CD14-positive monocyte (primary cell): ENCODE measurements at regions not wholly inside any gene's neighbourhood (a gene's known extent, or its start where the extent isn't known, plus 50 kb on each side); places are given as distances from the start of the nearest gene placed in this dataset.

Experiments used
- DNase-seq, 3 donors: peaks; one replicate each; pipeline ENCODE4 v3.0.0-alpha.2; 2011 to 2022
- H2AFZ ChIP-seq: 2 replicates; pipeline ENCODE4 v1.6.0; 2012; ENCODE audit warnings: mild to moderate bottlenecking, low read depth, low read length, inconsistent platforms; ENCODE audit not compliant: insufficient read depth, poor library complexity, severe bottlenecking
- H3K27ac ChIP-seq, 2 donors: 1 replicate in 1 of 2; 2 replicates in 1 of 2; pipeline ENCODE4 v1.5.1; 2012 to 2013; ENCODE audit warnings: low read length in 2 of 2, control low read depth in 1 of 2, inconsistent platforms in 1 of 2, low read depth in 1 of 2, mild to moderate bottlenecking in 1 of 2
- H3K27me3 ChIP-seq, 2 donors: one replicate each; pipeline versions ENCODE4 v1.6.0 to v1.6.1; 2011 to 2013; ENCODE audit warnings: low read length in 2 of 2; ENCODE audit not compliant: control insufficient read depth in 2 of 2, insufficient read depth in 2 of 2
- H3K36me3 ChIP-seq, 2 donors: replicated peaks in 1 of 2; 1 replicate in 1 of 2; 2 replicates in 1 of 2; pipeline versions ENCODE4 v1.5.1 to v1.6.1; 2012 to 2013; ENCODE audit warnings: low read length in 2 of 2, control low read depth in 1 of 2, inconsistent platforms in 1 of 2, mild to moderate bottlenecking in 1 of 2; ENCODE audit not compliant: insufficient read depth in 2 of 2, control insufficient read depth in 1 of 2
- H3K4me1 ChIP-seq, 2 donors: 1 replicate in 1 of 2; 2 replicates in 1 of 2; pipeline versions ENCODE4 v1.5.1 to v1.6.1; 2012 to 2013; ENCODE audit warnings: low read length in 2 of 2, control low read depth in 1 of 2, inconsistent platforms in 1 of 2, mild to moderate bottlenecking in 1 of 2, moderate library complexity in 1 of 2; ENCODE audit not compliant: insufficient read depth in 2 of 2, control insufficient read depth in 1 of 2
- H3K4me2 ChIP-seq: replicated peaks from 2 replicates; pipeline ENCODE3; 2012; ENCODE audit warnings: low read length, moderate library complexity, mild to moderate bottlenecking; ENCODE audit not compliant: poor library complexity, severe bottlenecking; ENCODE audit errors: extremely low read depth
- H3K4me3 ChIP-seq, 3 experiments: fragments of 200-600 bp in 1 of 3; sonication (generic) in 1 of 3; replicated peaks in 1 of 3; 1 replicate in 2 of 3; 2 replicates in 1 of 3; pipeline ENCODE4 v1.5.1; 2011 to 2013; ENCODE audit warnings: low read length in 3 of 3, mild to moderate bottlenecking in 3 of 3, control low read depth in 2 of 3, low read depth in 2 of 3, inconsistent platforms in 1 of 3, moderate library complexity in 1 of 3
- H3K79me2 ChIP-seq: 2 replicates; pipeline ENCODE4 v1.6.0; 2012; ENCODE audit warnings: mild to moderate bottlenecking, control low read depth, inconsistent platforms, low read length, moderate library complexity; ENCODE audit not compliant: insufficient read depth
- H3K9ac ChIP-seq: 2 replicates; pipeline ENCODE4 v1.6.0; 2017; ENCODE audit warnings: low read length, mild to moderate bottlenecking; ENCODE audit not compliant: insufficient read depth, poor library complexity, severe bottlenecking
- H3K9me3 ChIP-seq, 2 donors: replicated peaks in 1 of 2; 1 replicate in 1 of 2; 2 replicates in 1 of 2; pipeline versions ENCODE4 v1.5.1 to v1.6.1; 2012 to 2013; ENCODE audit warnings: low read length in 2 of 2, control low read depth in 1 of 2; ENCODE audit not compliant: control insufficient read depth in 1 of 2, insufficient read depth in 1 of 2
- H4K20me1 ChIP-seq: 2 replicates; pipeline ENCODE4 v1.6.0; 2012; ENCODE audit warnings: mild to moderate bottlenecking, low read length, control low read depth, moderate library complexity; ENCODE audit not compliant: insufficient read depth
- H3K27ac Mint-ChIP-seq, 7 donors: one replicate each; pipeline ENCODE4 v1.8.0; 2020; ENCODE audit warnings: mild to moderate bottlenecking in 7 of 7, mixed read lengths in 7 of 7, moderate library complexity in 6 of 7, inconsistent platforms in 2 of 7
- H3K27me3 Mint-ChIP-seq, 3 donors: one replicate each; pipeline ENCODE4 v1.8.0; 2021 to 2022; ENCODE audit warnings: low read depth in 3 of 3, mild to moderate bottlenecking in 3 of 3, mixed read lengths in 3 of 3, moderate library complexity in 3 of 3, inconsistent platforms in 1 of 3
- H3K36me3 Mint-ChIP-seq, 2 donors: one replicate each; pipeline ENCODE4 v1.8.0; 2020; ENCODE audit warnings: mixed read lengths in 2 of 2, inconsistent platforms in 1 of 2, mild to moderate bottlenecking in 1 of 2
- H3K4me1 Mint-ChIP-seq: one replicate; pipeline ENCODE4 v1.8.0; 2020; ENCODE audit warnings: mild to moderate bottlenecking, mixed read lengths
- H3K4me3 Mint-ChIP-seq, 2 donors: one replicate each; pipeline ENCODE4 v1.8.0; 2020; ENCODE audit warnings: mild to moderate bottlenecking in 2 of 2, mixed read lengths in 2 of 2, moderate library complexity in 1 of 2
- H3K9me3 Mint-ChIP-seq, 7 donors: one replicate each; pipeline ENCODE4 v1.8.0; 2020 to 2022; ENCODE audit warnings: mixed read lengths in 7 of 7, mild to moderate bottlenecking in 6 of 7, moderate library complexity in 6 of 7, inconsistent platforms in 2 of 7
- CTCF ChIP-seq: fragments of 200-600 bp; IDR thresholded peaks from one replicate; pipeline ENCODE4 v1.8.0; 2022; ENCODE audit warnings: antibody characterized with exemption, mild to moderate bottlenecking
- WGBS: methylation state at CpG from one replicate; pipeline ENCODE4 v1.1.5; 2013; ENCODE audit warnings: missing lambda C conversion rate; ENCODE audit not compliant: insufficient coverage; 5-methylcytosine and 5-hydroxymethylcytosine counted together
- intact Hi-C, 2 donors: fragments of 100-400 bp; cut with micrococcal nuclease; formaldehyde crosslinking; loops; one replicate each; pipeline versions ENCODE4 v1.15.0 to v1.15.1; 2023

- no CpG with 5 or more reads among the region's 3 CpGs for WGBS
- TF ChIP-seq CTCF, result no peak
- no peak overlapping the region for H3K4me3 Mint-ChIP-seq
These were observed 421.6 kb upstream of the PBX1 start for GRCh38 chr1:164137273-164137925.

GRCh38 chr1:164141797-164142196 is 417.2 kb upstream of the PBX1 start:
- Mint-ChIP-seq H3K4me3 (no peak overlapping the region), H3K27me3 (peaks cover 0 to 1% (median 0%) of the 10 kb centered on the region in 3 donors), H3K9me3 (peaks cover 2 to 7% (median 3%) of the 10 kb centered on the region in 7 donors), H3K4me1 (no peaks in the 10 kb centered on the region), H3K27ac (no peak overlapping the region), H3K36me3 (no peaks in the 10 kb centered on the region)
- WGBS, result 96% methylated on average over 4 of the region's 8 CpGs
- no peaks in the 10 kb centered on the region for H3K9me3 ChIP-seq
- H3K27me3 ChIP-seq, result no peaks in the 10 kb centered on the region
- no peak overlapping the region for H3K4me2 ChIP-seq
- no peaks in the 10 kb centered on the region for H3K4me1 ChIP-seq
- H3K9ac ChIP-seq, result no peak overlapping the region
- H3K36me3 ChIP-seq, result no peaks in the 10 kb centered on the region
- no peak overlapping the region for H3K4me3 ChIP-seq
- H3K27ac ChIP-seq, result no peak overlapping the region
- DNase-seq, result no peak
- TF ChIP-seq CTCF, result no peak
- intact Hi-C loops, result no loop called here
- H3K79me2 ChIP-seq, result no peaks in the 10 kb centered on the region
- no peaks in the 10 kb centered on the region for H4K20me1 ChIP-seq
- H2AFZ ChIP-seq, result no peak overlapping the region

More at GRCh38 chr1:164137273-164137925, 421.6 kb upstream of the PBX1 start:
- H3K4me2 ChIP-seq, result no peak overlapping the region
- H3K4me3 ChIP-seq, result no peak overlapping the region
- no peaks in the 10 kb centered on the region for H3K36me3 ChIP-seq
- Mint-ChIP-seq H3K27ac (no peak overlapping the region), H3K27me3 (peaks cover 0 to 1% (median 0%) of the 10 kb centered on the region in 3 donors), H3K9me3 (peaks cover 0 to 7% (median 2%) of the 10 kb centered on the region in 7 donors), H3K36me3 (no peaks in the 10 kb centered on the region), H3K4me1 (no peaks in the 10 kb centered on the region)
- intact Hi-C loops, result no loop called here
- H3K27ac ChIP-seq, result no peak overlapping the region
- H3K79me2 ChIP-seq, result no peaks in the 10 kb centered on the region
- no peaks in the 10 kb centered on the region for H3K27me3 ChIP-seq
- H3K4me1 ChIP-seq, result no peaks in the 10 kb centered on the region
- H4K20me1 ChIP-seq, result no peaks in the 10 kb centered on the region
- no peak overlapping the region for H2AFZ ChIP-seq
- H3K9me3 ChIP-seq, result no peaks in the 10 kb centered on the region
- DNase-seq, result no peak
- H3K9ac ChIP-seq, result no peak overlapping the region
